ENCODE measurements at regions not wholly inside any gene's neighbourhood (a gene's known extent, or its start where the extent isn't known, plus 50 kb on each side); places are given as distances from the start of the nearest gene placed in this dataset.

GRCh38 chr3:116848248-116848829 is 138.8 kb downstream of the TUSC7 start:
- intact Hi-C loops (cut with micrococcal nuclease): no loop called here

GRCh38 chr3:116849261-116849688 is 139.7 kb downstream of the TUSC7 start:
- intact Hi-C loops (cut with micrococcal nuclease): no loop called here

- intact Hi-C loops (cut with micrococcal nuclease): no loop called here
These were observed 143.2 kb downstream of the TUSC7 start for GRCh38 chr3:116852803-116853202.

- intact Hi-C loops (cut with micrococcal nuclease): no loop called here
These were observed 153.7 kb downstream of the TUSC7 start for GRCh38 chr3:116863270-116863770.

- intact Hi-C loops (cut with micrococcal nuclease): no loop called here
These were observed 154.4 kb downstream of the TUSC7 start for GRCh38 chr3:116863822-116864589.

GRCh38 chr3:116864590-116864927 is 155.0 kb downstream of the TUSC7 start:
- intact Hi-C loops (cut with micrococcal nuclease): no loop called here

- intact Hi-C loops (cut with micrococcal nuclease): no loop called here
These were observed 160.8 kb downstream of the TUSC7 start for GRCh38 chr3:116870379-116870778.

- intact Hi-C loops (cut with micrococcal nuclease): no loop called here
These were observed 162.3 kb downstream of the TUSC7 start for GRCh38 chr3:116871905-116872304.

- intact Hi-C loops (cut with micrococcal nuclease): no loop called here
These were observed 163.1 kb downstream of the TUSC7 start for GRCh38 chr3:116872688-116873087.

- intact Hi-C loops (cut with micrococcal nuclease): no loop called here
These were observed 163.6 kb downstream of the TUSC7 start for GRCh38 chr3:116873142-116873541.

GRCh38 chr3:116877968-116878367 is 168.4 kb downstream of the TUSC7 start:
- intact Hi-C loops (cut with micrococcal nuclease): no loop called here

GRCh38 chr3:116886202-116886893 is 176.8 kb downstream of the TUSC7 start:
- intact Hi-C loops (cut with micrococcal nuclease): no loop called here

GRCh38 chr3:116896116-116896515 is 186.5 kb downstream of the TUSC7 start:
- intact Hi-C loops (cut with micrococcal nuclease): no loop called here

- intact Hi-C loops (cut with micrococcal nuclease): no loop called here
These were observed 187.8 kb downstream of the TUSC7 start for GRCh38 chr3:116897382-116897781.

GRCh38 chr3:116899253-116899652 is 189.7 kb downstream of the TUSC7 start:
- intact Hi-C loops (cut with micrococcal nuclease): no loop called here

GRCh38 chr3:116905334-116905733 is 195.8 kb downstream of the TUSC7 start:
- intact Hi-C loops (cut with micrococcal nuclease): no loop called here

GRCh38 chr3:116905794-116906193 is 196.2 kb downstream of the TUSC7 start:
- intact Hi-C loops (cut with micrococcal nuclease): no loop called here

- intact Hi-C loops (cut with micrococcal nuclease): no loop called here
These were observed 202.5 kb downstream of the TUSC7 start for GRCh38 chr3:116912116-116912515.

- intact Hi-C loops (cut with micrococcal nuclease): no loop called here
These were observed 204.4 kb downstream of the TUSC7 start for GRCh38 chr3:116914004-116914403.

GRCh38 chr3:116916836-116917235 is 207.3 kb downstream of the TUSC7 start:
- intact Hi-C loops (cut with micrococcal nuclease): no loop called here

- intact Hi-C loops (cut with micrococcal nuclease): no loop called here
These were observed 211.4 kb downstream of the TUSC7 start for GRCh38 chr3:116920826-116921610.

GRCh38 chr3:116927918-116928317 is 218.3 kb downstream of the TUSC7 start:
- intact Hi-C loops (cut with micrococcal nuclease): no loop called here

All from T-helper 1 cell treated with Interleukin-12 subunit alpha and Interleukin-12 subunit beta and Interleukin-4 antibody, amounts not matched to agents 30 ng/mL and 1 ng/mL, for 36 hours (primary cell).